ENCODE measurements at regions not wholly inside any gene's neighbourhood (a gene's known extent, or its start where the extent isn't known, plus 50 kb on each side); places are given as distances from the start of the nearest gene placed in this dataset.

- no peaks in the 10 kb centered on the region for H3K9me1 ChIP-seq (ENCODE audit: control insufficient read depth, extremely low read depth, insufficient read depth, low read length)
- dilution Hi-C loops (cut with MboI; ENCODE audit: extremely low pct_ligation_motif_present, low sequenced_read_pairs) = no loop called here
- H3K27ac ChIP-seq (ENCODE audit: control insufficient read depth, insufficient read depth, low read length) = no peak overlapping the region
- H3K9ac ChIP-seq (ENCODE audit: control insufficient read depth, extremely low read depth, insufficient read depth, low read length) = no peak overlapping the region
- no peaks in the 10 kb centered on the region for H3K36me3 ChIP-seq (ENCODE audit: control insufficient read depth in 2 of 2, extremely low read depth in 1 of 2, insufficient read depth in 2 of 2, low read length in 2 of 2)
- no peaks in the 10 kb centered on the region for H3K9me3 ChIP-seq (ENCODE audit: control insufficient read depth, low read depth, low read length)
- H3K4me3 ChIP-seq (ENCODE audit: control insufficient read depth in 2 of 3, extremely low read depth in 1 of 3, insufficient read depth in 2 of 3, low read depth in 1 of 3, low read length in 3 of 3) = no peak overlapping the region
- no peaks in the 10 kb centered on the region for H3K27me3 ChIP-seq (ENCODE audit: control insufficient read depth, extremely low read depth, insufficient read depth, low read length)
- no peak overlapping the region for H3K4me2 ChIP-seq (ENCODE audit: control insufficient read depth, extremely low read depth, insufficient read depth, low read depth, low read length)
- H2AFZ ChIP-seq (ENCODE audit: control insufficient read depth, low read length) = no peak overlapping the region
- DNase-seq (ENCODE audit: low read depth, low spot score) (no peak), FAIRE-seq (peak; percentile 26)
- H4K20me1 ChIP-seq (ENCODE audit: control insufficient read depth, extremely low read depth, insufficient read depth, low read length) = no peaks in the 10 kb centered on the region
- peaks cover 4% of the 10 kb centered on the region for H3K4me1 ChIP-seq (ENCODE audit: control insufficient read depth, extremely low read depth, insufficient read depth, low read length)
- no peaks in the 10 kb centered on the region for H3K79me2 ChIP-seq (ENCODE audit: control insufficient read depth, insufficient read depth, low read length)
- TF ChIP-seq CTCF (optimal IDR thresholded peaks at IDR 0.05 in 1 of 3, IDR thresholded peaks at IDR 0.05 in 1 of 3, conservative IDR thresholded peaks at IDR 0.05 in 1 of 3; ENCODE audit: extremely low read depth in 1 of 3, insufficient read depth in 2 of 3, low read length in 3 of 3) = no peak
- TF ChIP-seq EZH2 (IDR thresholded peaks at IDR 0.05; ENCODE audit: low read length) = no peak
Measured at GRCh38 chr2:160657196-160657595, 163.6 kb upstream of the RBMS1 start.

- Histone ChIP-seq H2AFZ (ENCODE audit: control insufficient read depth, low read length) (no peak overlapping the region), H3K27me3 (ENCODE audit: control insufficient read depth, extremely low read depth, insufficient read depth, low read length) (no peaks in the 10 kb centered on the region), H4K20me1 (ENCODE audit: control insufficient read depth, extremely low read depth, insufficient read depth, low read length) (no peaks in the 10 kb centered on the region), H3K4me2 (ENCODE audit: control insufficient read depth, extremely low read depth, insufficient read depth, low read depth, low read length) (no peak overlapping the region), H3K4me3 (ENCODE audit: control insufficient read depth in 2 of 3, extremely low read depth in 1 of 3, insufficient read depth in 2 of 3, low read depth in 1 of 3, low read length in 3 of 3) (no peak overlapping the region), H3K36me3 (ENCODE audit: control insufficient read depth in 2 of 2, extremely low read depth in 1 of 2, insufficient read depth in 2 of 2, low read length in 2 of 2) (no peaks in the 10 kb centered on the region), H3K9me1 (ENCODE audit: control insufficient read depth, extremely low read depth, insufficient read depth, low read length) (no peaks in the 10 kb centered on the region), H3K79me2 (ENCODE audit: control insufficient read depth, insufficient read depth, low read length) (no peaks in the 10 kb centered on the region), H3K9me3 (ENCODE audit: control insufficient read depth, low read depth, low read length) (no peaks in the 10 kb centered on the region), H3K9ac (ENCODE audit: control insufficient read depth, extremely low read depth, insufficient read depth, low read length) (no peak overlapping the region), H3K27ac (ENCODE audit: control insufficient read depth, insufficient read depth, low read length) (no peak overlapping the region), H3K4me1 (ENCODE audit: control insufficient read depth, extremely low read depth, insufficient read depth, low read length) (no peaks in the 10 kb centered on the region)
- DNase-seq (ENCODE audit: low read depth, low spot score) = no peak
- no peak for FAIRE-seq
- TF ChIP-seq EZH2 (IDR thresholded peaks at IDR 0.05; ENCODE audit: low read length) (no peak), CTCF (optimal IDR thresholded peaks at IDR 0.05 in 1 of 3, IDR thresholded peaks at IDR 0.05 in 1 of 3, conservative IDR thresholded peaks at IDR 0.05 in 1 of 3; ENCODE audit: extremely low read depth in 1 of 3, insufficient read depth in 2 of 3, low read length in 3 of 3) (no peak)
- dilution Hi-C loops (cut with MboI; ENCODE audit: extremely low pct_ligation_motif_present, low sequenced_read_pairs) = no loop called here
Measured at GRCh38 chr2:160658851-160659250, 165.2 kb upstream of the RBMS1 start.

All from keratinocyte (primary cell).